ENCODE measurements at regions not wholly inside any gene's neighbourhood (a gene's known extent, or its start where the extent isn't known, plus 50 kb on each side); places are given as distances from the start of the nearest gene placed in this dataset.

DNA sequence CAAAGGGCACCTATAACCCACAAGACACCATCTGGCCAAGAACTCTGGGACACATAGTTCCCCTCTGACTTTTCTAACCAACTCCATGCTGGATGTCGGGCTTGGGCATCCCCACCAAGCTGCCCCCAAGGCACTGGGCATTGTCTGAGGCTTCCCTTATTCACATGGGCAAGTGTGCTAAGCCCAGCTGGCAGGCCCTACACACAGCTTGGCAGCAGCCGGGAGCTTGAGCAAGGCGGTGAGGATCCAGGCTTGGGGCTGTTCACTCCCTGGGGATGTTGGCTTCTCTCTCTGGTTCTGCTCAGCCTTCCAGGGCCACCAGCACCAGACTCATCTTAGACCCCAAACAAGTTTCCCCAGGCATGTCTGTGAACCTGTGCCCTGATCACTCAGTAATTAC is 138.3 kb upstream of the KAZN start:
- no peaks in the 10 kb centered on the region for H3K9me3 ChIP-seq (ENCODE audit: control insufficient read depth in 2 of 2, insufficient read depth in 1 of 2, low read length in 1 of 2)
- H3K36me3 ChIP-seq (ENCODE audit: control insufficient read depth in 2 of 2, insufficient read depth in 2 of 2, low read length in 1 of 2), result no peaks in the 10 kb centered on the region
- WGBS, result 95% methylated on average over 3 of the region's 3 CpGs
- H3K27ac ChIP-seq (ENCODE audit: low read depth in 1 of 2, low read length in 1 of 2), result no peak overlapping the region
- no peaks in the 10 kb centered on the region for H3K4me1 ChIP-seq (ENCODE audit: control insufficient read depth in 2 of 2, insufficient read depth in 2 of 2, low read length in 2 of 2)
- H3K4me3 ChIP-seq (ENCODE audit: low read length in 2 of 2), result no peak overlapping the region
- no peaks in the 10 kb centered on the region for H3K27me3 ChIP-seq (ENCODE audit: control insufficient read depth in 2 of 2, insufficient read depth in 1 of 2, low read length in 1 of 2)
- DNase-seq (ENCODE audit: low read depth in 6 of 9, low spot score in 9 of 9), result no peak

DNA sequence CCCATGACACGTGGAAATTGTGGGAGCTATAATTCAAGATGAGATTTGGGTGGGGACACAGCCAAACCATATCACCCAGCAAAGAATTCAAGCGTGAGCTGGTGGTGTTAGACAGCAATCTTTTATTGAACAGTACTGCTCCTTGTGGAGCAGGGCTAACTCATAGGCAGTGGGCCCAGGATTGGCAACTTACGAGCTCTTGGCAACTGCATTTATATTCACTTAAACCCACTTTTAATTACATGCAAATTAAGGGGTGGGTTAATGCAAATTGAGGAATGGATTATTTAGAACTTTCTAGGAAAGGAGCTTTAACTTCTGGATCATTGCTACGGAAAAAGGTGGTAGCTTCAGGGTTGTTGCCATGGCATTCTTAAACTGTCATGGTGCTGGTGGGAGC is 135.6 kb upstream of the KAZN start:
- no peak for DNase-seq (ENCODE audit: low read depth in 6 of 9, low spot score in 9 of 9)
- no peaks in the 10 kb centered on the region for H3K9me3 ChIP-seq (ENCODE audit: control insufficient read depth in 2 of 2, insufficient read depth in 1 of 2, low read length in 1 of 2)
- no peaks in the 10 kb centered on the region for H3K36me3 ChIP-seq (ENCODE audit: control insufficient read depth in 2 of 2, insufficient read depth in 2 of 2, low read length in 1 of 2)
- no peak overlapping the region for H3K4me3 ChIP-seq (ENCODE audit: low read length in 2 of 2)
- H3K27ac ChIP-seq (ENCODE audit: low read depth in 1 of 2, low read length in 1 of 2), result no peak overlapping the region
- H3K27me3 ChIP-seq (ENCODE audit: control insufficient read depth in 2 of 2, insufficient read depth in 1 of 2, low read length in 1 of 2), result no peaks in the 10 kb centered on the region
- WGBS, result 97% methylated on average over 4 of the region's 4 CpGs
- no peaks in the 10 kb centered on the region for H3K4me1 ChIP-seq (ENCODE audit: control insufficient read depth in 2 of 2, insufficient read depth in 2 of 2, low read length in 2 of 2)

DNA sequence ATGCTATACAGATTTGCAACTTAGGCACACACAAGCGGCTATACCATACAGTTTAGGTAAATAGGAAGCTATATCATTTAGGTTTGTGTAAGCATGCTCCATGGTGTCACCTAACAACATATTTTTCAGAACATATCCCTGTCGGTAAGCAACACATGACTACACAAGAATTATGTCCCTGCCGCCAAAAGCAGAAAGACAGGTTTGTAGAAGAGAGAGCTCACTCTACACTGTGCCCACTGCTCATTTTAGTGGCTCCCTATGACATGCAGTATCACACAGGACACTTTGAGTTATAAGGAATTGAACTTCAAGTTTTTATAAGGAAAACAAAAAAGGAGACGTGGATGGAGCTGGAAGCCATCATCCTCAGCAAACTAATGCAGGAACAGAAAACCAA is 132.5 kb upstream of the KAZN start:
- 85% methylated on average over 4 of the region's 4 CpGs for WGBS
- no peaks in the 10 kb centered on the region for H3K4me1 ChIP-seq (ENCODE audit: control insufficient read depth in 2 of 2, insufficient read depth in 2 of 2, low read length in 2 of 2)
- no peaks in the 10 kb centered on the region for H3K27me3 ChIP-seq (ENCODE audit: control insufficient read depth in 2 of 2, insufficient read depth in 1 of 2, low read length in 1 of 2)
- H3K9me3 ChIP-seq (ENCODE audit: control insufficient read depth in 2 of 2, insufficient read depth in 1 of 2, low read length in 1 of 2), result no peaks in the 10 kb centered on the region
- no peak overlapping the region for H3K27ac ChIP-seq (ENCODE audit: low read depth in 1 of 2, low read length in 1 of 2)
- H3K4me3 ChIP-seq (ENCODE audit: low read length in 2 of 2), result no peak overlapping the region
- H3K36me3 ChIP-seq (ENCODE audit: control insufficient read depth in 2 of 2, insufficient read depth in 2 of 2, low read length in 1 of 2), result no peaks in the 10 kb centered on the region
- no peak for DNase-seq (ENCODE audit: low read depth in 6 of 9, low spot score in 9 of 9)

DNA sequence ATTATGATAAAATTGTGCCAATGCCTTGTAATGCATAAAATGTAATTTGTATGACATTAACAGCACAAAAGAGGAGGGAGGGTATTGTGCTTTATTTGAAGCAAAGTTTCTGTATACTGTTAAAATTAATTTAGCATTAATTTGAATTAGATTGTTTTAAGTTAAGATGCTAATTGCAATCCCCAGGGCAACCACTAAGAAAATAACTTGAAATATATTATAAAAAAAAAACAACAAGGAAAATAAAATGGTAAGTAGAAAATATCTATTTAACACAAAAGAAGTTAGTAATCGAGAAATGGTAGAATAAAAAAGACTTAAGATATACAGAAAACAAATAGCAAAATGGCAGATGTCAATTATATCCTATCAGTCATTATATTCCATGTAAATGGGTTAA is 131.4 kb upstream of the KAZN start:
- Histone ChIP-seq H3K4me1 (ENCODE audit: control insufficient read depth in 2 of 2, insufficient read depth in 2 of 2, low read length in 2 of 2) (no peaks in the 10 kb centered on the region), H3K27ac (ENCODE audit: low read depth in 1 of 2, low read length in 1 of 2) (no peak overlapping the region), H3K9me3 (ENCODE audit: control insufficient read depth in 2 of 2, insufficient read depth in 1 of 2, low read length in 1 of 2) (no peaks in the 10 kb centered on the region), H3K36me3 (ENCODE audit: control insufficient read depth in 2 of 2, insufficient read depth in 2 of 2, low read length in 1 of 2) (no peaks in the 10 kb centered on the region), H3K27me3 (ENCODE audit: control insufficient read depth in 2 of 2, insufficient read depth in 1 of 2, low read length in 1 of 2) (no peaks in the 10 kb centered on the region), H3K4me3 (ENCODE audit: low read length in 2 of 2) (no peak overlapping the region)
- 98% methylated on average over 1 of the region's 1 CpG for WGBS
- DNase-seq (ENCODE audit: low read depth in 6 of 9, low spot score in 9 of 9), result no peak

DNA sequence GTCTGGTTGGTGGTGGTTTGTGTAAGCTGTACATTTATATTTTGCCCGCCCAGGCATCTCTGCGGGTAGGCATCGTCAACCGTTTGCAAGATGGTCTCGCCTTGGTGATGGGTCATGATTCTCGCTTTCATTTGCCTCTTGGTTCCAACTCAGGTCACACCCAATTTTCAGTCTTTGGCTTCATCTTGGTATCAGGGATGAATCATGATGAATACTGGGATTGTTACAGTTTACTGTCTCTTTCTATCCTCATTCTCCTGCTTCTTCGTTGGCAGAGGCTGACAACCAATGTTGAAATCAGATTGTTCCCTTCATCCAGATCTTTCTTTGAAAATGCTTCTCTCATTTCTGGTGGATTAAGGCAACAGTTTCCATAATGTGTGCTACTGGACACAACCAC is 129.7 kb upstream of the KAZN start:
- 97% methylated on average over 7 of the region's 7 CpGs for WGBS
- DNase-seq (ENCODE audit: low read depth in 6 of 9, low spot score in 9 of 9), result no peak

DNA sequence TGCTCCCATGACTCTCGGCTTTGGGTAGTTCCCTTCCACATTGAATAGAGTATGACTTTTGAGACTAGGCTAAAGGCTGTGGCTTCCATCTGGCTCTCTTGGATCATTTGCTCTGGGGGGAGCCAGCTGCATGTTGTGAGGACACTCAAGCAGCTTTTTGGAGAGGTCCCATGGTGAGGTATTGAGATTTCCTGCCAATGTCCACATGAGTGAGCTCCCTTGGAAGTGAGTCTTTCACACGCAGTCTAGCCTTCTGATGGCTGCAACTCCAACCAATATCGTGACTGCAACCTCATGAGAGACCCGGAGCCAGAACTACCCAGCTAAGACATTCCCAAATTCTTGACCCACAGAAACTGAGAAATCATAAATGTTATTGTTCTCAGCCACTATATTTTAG is 127.7 kb upstream of the KAZN start:
- DNase-seq (ENCODE audit: low read depth in 6 of 9, low spot score in 9 of 9), result no peak
- WGBS, result 94% methylated on average over 4 of the region's 4 CpGs
- H3K27ac ChIP-seq (ENCODE audit: low read depth in 1 of 2, low read length in 1 of 2), result no peak overlapping the region
- H3K36me3 ChIP-seq (ENCODE audit: control insufficient read depth in 2 of 2, insufficient read depth in 2 of 2, low read length in 1 of 2), result no peaks in the 10 kb centered on the region
- H3K27me3 ChIP-seq (ENCODE audit: control insufficient read depth in 2 of 2, insufficient read depth in 1 of 2, low read length in 1 of 2), result no peaks in the 10 kb centered on the region
- no peaks in the 10 kb centered on the region for H3K4me1 ChIP-seq (ENCODE audit: control insufficient read depth in 2 of 2, insufficient read depth in 2 of 2, low read length in 2 of 2)
- H3K9me3 ChIP-seq (ENCODE audit: control insufficient read depth in 2 of 2, insufficient read depth in 1 of 2, low read length in 1 of 2), result no peaks in the 10 kb centered on the region
- no peak overlapping the region for H3K4me3 ChIP-seq (ENCODE audit: low read length in 2 of 2)

More for the DNA sequence above, 129.7 kb upstream of the KAZN start:
- Histone ChIP-seq H3K4me3 (ENCODE audit: low read length in 2 of 2) (no peak overlapping the region), H3K4me1 (ENCODE audit: control insufficient read depth in 2 of 2, insufficient read depth in 2 of 2, low read length in 2 of 2) (no peaks in the 10 kb centered on the region), H3K27ac (ENCODE audit: low read depth in 1 of 2, low read length in 1 of 2) (no peak overlapping the region), H3K27me3 (ENCODE audit: control insufficient read depth in 2 of 2, insufficient read depth in 1 of 2, low read length in 1 of 2) (no peaks in the 10 kb centered on the region), H3K36me3 (ENCODE audit: control insufficient read depth in 2 of 2, insufficient read depth in 2 of 2, low read length in 1 of 2) (no peaks in the 10 kb centered on the region), H3K9me3 (ENCODE audit: control insufficient read depth in 2 of 2, insufficient read depth in 1 of 2, low read length in 1 of 2) (no peaks in the 10 kb centered on the region)

DNA sequence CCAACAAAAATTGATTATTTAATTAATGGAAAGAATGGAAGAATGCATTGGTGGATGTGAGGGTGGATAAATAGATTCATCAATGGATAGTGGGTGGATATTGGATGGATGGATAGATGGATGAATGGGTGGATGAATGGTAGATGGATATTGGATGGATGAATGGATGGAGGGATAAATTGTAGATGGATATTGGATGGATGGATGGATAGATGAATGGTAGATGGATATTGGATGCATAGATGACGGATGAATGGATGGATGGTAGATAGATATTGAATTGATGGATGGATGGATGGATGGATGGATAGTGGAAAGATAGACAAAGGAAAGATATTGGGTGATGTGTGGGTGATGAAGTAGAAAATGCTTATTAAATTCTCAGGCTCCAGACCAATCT is 123.6 kb upstream of the KAZN start:
- DNase-seq (ENCODE audit: low read depth in 6 of 9, low spot score in 9 of 9), result no peak
- 94% methylated on average over 1 of the region's 1 CpG for WGBS
- Histone ChIP-seq H3K4me3 (ENCODE audit: low read length in 2 of 2) (no peak overlapping the region), H3K27ac (ENCODE audit: low read depth in 1 of 2, low read length in 1 of 2) (no peak overlapping the region), H3K4me1 (ENCODE audit: control insufficient read depth in 2 of 2, insufficient read depth in 2 of 2, low read length in 2 of 2) (no peaks in the 10 kb centered on the region), H3K9me3 (ENCODE audit: control insufficient read depth in 2 of 2, insufficient read depth in 1 of 2, low read length in 1 of 2) (no peaks in the 10 kb centered on the region), H3K36me3 (ENCODE audit: control insufficient read depth in 2 of 2, insufficient read depth in 2 of 2, low read length in 1 of 2) (no peaks in the 10 kb centered on the region), H3K27me3 (ENCODE audit: control insufficient read depth in 2 of 2, insufficient read depth in 1 of 2, low read length in 1 of 2) (no peaks in the 10 kb centered on the region)

DNA sequence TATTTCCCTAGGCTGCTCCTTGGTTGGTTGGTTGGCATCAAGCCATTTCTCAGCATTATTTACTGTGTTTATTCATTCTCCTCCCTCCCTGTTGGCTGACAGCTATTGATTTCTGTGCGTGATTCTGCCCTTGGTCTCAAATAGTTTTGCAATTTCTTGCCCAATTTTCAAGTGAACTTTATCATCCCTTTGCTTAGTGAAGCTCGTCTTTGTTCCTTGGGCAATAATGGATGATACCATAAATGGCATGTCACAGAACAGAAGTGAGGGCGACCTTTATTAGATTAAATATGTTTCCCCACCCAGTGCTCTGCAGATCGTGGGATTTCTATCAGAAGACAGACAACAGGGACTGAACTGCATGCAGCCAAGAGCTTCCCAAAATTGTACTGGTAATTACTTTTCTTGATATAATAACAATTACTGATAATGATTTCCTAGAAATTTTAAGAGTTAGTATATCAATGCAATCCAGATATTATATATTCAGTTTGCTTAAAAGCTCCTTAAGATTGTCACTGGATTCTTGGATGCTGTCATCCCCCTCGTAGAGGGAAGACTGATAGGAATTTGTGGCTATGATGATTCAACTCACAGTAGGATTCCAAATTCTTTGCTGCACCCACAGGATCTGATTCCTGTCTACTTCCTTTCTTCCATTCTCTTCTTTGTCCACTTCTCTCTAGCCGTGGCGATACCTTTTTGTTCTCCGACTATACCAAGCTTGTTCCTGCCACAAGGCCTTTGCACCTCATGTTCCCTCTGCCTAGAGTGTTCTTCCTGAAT is 122.1 kb upstream of the KAZN start:
- no peak overlapping the region for H3K4me3 ChIP-seq (ENCODE audit: low read length in 2 of 2)
- no peak for DNase-seq (ENCODE audit: low read depth in 6 of 9, low spot score in 9 of 9)
- H3K4me1 ChIP-seq (ENCODE audit: control insufficient read depth in 2 of 2, insufficient read depth in 2 of 2, low read length in 2 of 2), result no peaks in the 10 kb centered on the region
- no peaks in the 10 kb centered on the region for H3K27me3 ChIP-seq (ENCODE audit: control insufficient read depth in 2 of 2, insufficient read depth in 1 of 2, low read length in 1 of 2)
- no peaks in the 10 kb centered on the region for H3K9me3 ChIP-seq (ENCODE audit: control insufficient read depth in 2 of 2, insufficient read depth in 1 of 2, low read length in 1 of 2)
- WGBS, result 93% methylated on average over 8 of the region's 8 CpGs
- H3K36me3 ChIP-seq (ENCODE audit: control insufficient read depth in 2 of 2, insufficient read depth in 2 of 2, low read length in 1 of 2), result no peaks in the 10 kb centered on the region
- H3K27ac ChIP-seq (ENCODE audit: low read depth in 1 of 2, low read length in 1 of 2), result no peak overlapping the region

DNA sequence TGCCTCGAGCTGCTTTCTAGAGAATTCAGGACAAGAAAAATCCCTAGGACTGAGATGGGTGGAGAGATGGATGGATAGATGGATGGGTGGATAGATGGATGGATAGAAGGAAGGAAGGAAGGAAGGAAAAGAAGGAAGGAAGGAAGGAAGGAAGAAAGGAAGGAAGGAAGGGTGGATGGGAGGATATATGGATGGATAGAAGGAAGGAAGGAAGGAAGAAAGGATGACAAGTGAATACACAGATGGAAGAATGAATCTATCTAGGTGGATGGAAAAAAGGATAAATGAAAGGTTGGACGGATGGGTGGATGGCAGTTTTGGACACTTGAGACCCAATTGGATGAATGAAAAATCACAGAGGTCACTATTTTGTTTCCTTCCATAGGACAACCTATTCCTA is 120.4 kb upstream of the KAZN start:
- Histone ChIP-seq H3K9me3 (ENCODE audit: control insufficient read depth in 2 of 2, insufficient read depth in 1 of 2, low read length in 1 of 2) (no peaks in the 10 kb centered on the region), H3K36me3 (ENCODE audit: control insufficient read depth in 2 of 2, insufficient read depth in 2 of 2, low read length in 1 of 2) (no peaks in the 10 kb centered on the region), H3K4me1 (ENCODE audit: control insufficient read depth in 2 of 2, insufficient read depth in 2 of 2, low read length in 2 of 2) (no peaks in the 10 kb centered on the region), H3K27ac (ENCODE audit: low read depth in 1 of 2, low read length in 1 of 2) (no peak overlapping the region), H3K4me3 (ENCODE audit: low read length in 2 of 2) (no peak overlapping the region), H3K27me3 (ENCODE audit: control insufficient read depth in 2 of 2, insufficient read depth in 1 of 2, low read length in 1 of 2) (no peaks in the 10 kb centered on the region)
- DNase-seq (ENCODE audit: low read depth in 6 of 9, low spot score in 9 of 9), result no peak
- WGBS, result 84% methylated on average over 2 of the region's 2 CpGs
